ENCODE measurements at regions not wholly inside any gene's neighbourhood (a gene's known extent, or its start where the extent isn't known, plus 50 kb on each side); places are given as distances from the start of the nearest gene placed in this dataset.

GRCh38 chr4:142974328-142974727, 128.2 kb upstream of the INPP4B start:
- DNase-seq: no peak

- DNase-seq: no peak
Observed at GRCh38 chr4:142975618-142976017, 129.5 kb upstream of the INPP4B start.

GRCh38 chr4:142976482-142976881, 130.4 kb upstream of the INPP4B start:
- DNase-seq: no peak

GRCh38 chr4:142977182-142977581, 131.1 kb upstream of the INPP4B start:
- DNase-seq: no peak

GRCh38 chr4:142983065-142983464, 137.0 kb upstream of the INPP4B start:
- DNase-seq: no peak

GRCh38 chr4:142983589-142983988, 137.5 kb upstream of the INPP4B start:
- no peak for DNase-seq

GRCh38 chr4:142984871-142985585, 138.9 kb upstream of the INPP4B start:
- DNase-seq: no peak

- no peak for DNase-seq
Observed at GRCh38 chr4:143016171-143016570, 168.5 kb upstream of the USP38 start.

GRCh38 chr4:143017210-143017609, 167.5 kb upstream of the USP38 start:
- DNase-seq: no peak

GRCh38 chr4:143019351-143019750, 165.4 kb upstream of the USP38 start:
- no peak for DNase-seq

GRCh38 chr4:143021384-143021783, 163.3 kb upstream of the USP38 start:
- DNase-seq: no peak

GRCh38 chr4:143023239-143023918, 161.3 kb upstream of the USP38 start:
- no peak for DNase-seq

GRCh38 chr4:143025081-143025704, 159.5 kb upstream of the USP38 start:
- no peak for DNase-seq

- DNase-seq: no peak
Observed at GRCh38 chr4:143026459-143027170, 158.1 kb upstream of the USP38 start.

GRCh38 chr4:143035661-143036060, 149.1 kb upstream of the USP38 start:
- no peak for DNase-seq

GRCh38 chr4:143036443-143036842, 148.3 kb upstream of the USP38 start:
- DNase-seq: no peak

GRCh38 chr4:143046454-143046853, 138.3 kb upstream of the USP38 start:
- no peak for DNase-seq

- no peak for DNase-seq
Observed at GRCh38 chr4:143046906-143047305, 137.8 kb upstream of the USP38 start.

- no peak for DNase-seq
Observed at GRCh38 chr4:143054971-143055370, 129.7 kb upstream of the USP38 start.

- no peak for DNase-seq
Observed at GRCh38 chr4:143055997-143056396, 128.7 kb upstream of the USP38 start.

GRCh38 chr4:143071351-143071750, 113.4 kb upstream of the USP38 start:
- DNase-seq: no peak

- no peak for DNase-seq
Observed at GRCh38 chr4:143076723-143077122, 108.0 kb upstream of the USP38 start.

- DNase-seq: no peak
Observed at GRCh38 chr4:143082701-143083100, 102.0 kb upstream of the USP38 start.

Measured in NCI-H1105 (cell line).